OCI-LY7 (cell line): ENCODE measurements at regions not wholly inside any gene's neighbourhood (a gene's known extent, or its start where the extent isn't known, plus 50 kb on each side); places are given as distances from the start of the nearest gene placed in this dataset.
A peak's percentile ranks its signal among the peaks of the same experiment; 100 is the strongest.

ENCODE experiments used
- BruUV-seq: library from RNA; stranded (reverse); fragments of 400-500 nt; replicated peaks from 2 replicates; lab custom pipeline; 2021; lab: Mats Ljungman, UMichigan
- CTCF ChIA-PET: fragments of 300-600 bp; sonication (Branson Sonifier 250); formaldehyde crosslinking; loops from one replicate; lab custom pipeline; 2022; ENCODE audit warnings: antibody characterized with exemption; ENCODE audit not compliant: unreplicated experiment; lab: Charles Lee
- POLR2A ChIA-PET: fragments of 300-600 bp; sonication (Branson Sonifier 250); formaldehyde crosslinking; loops from one replicate; lab custom pipeline; 2022; ENCODE audit warnings: antibody characterized with exemption; lab: Charles Lee
- DNase-seq: peaks from one replicate; pipeline ENCODE4 v3.0.0-alpha.2; 2015; ENCODE audit warnings: low spot score
- H2AFZ ChIP-seq: fragments of 200-600 bp; sonication (generic), shearing (Covaris generic); 2 replicates; pipeline ENCODE4 v1.6.1; 2014; ENCODE audit warnings: mild to moderate bottlenecking, antibody characterized with exemption, low read length, moderate library complexity
- H3K27ac ChIP-seq: fragments of 200-600 bp; sonication (generic); 2 replicates; pipeline ENCODE4 v1.5.1; 2014; ENCODE audit warnings: mixed run types, low read depth, mild to moderate bottlenecking, moderate library complexity, low read length, inconsistent platforms; ENCODE audit not compliant: poor library complexity, severe bottlenecking
- H3K36me3 ChIP-seq: fragments of 200-600 bp; sonication (generic); 2 replicates; pipeline ENCODE4 v1.6.1; 2014; ENCODE audit warnings: mild to moderate bottlenecking, antibody characterized with exemption, low read length, moderate library complexity, mixed read lengths; ENCODE audit not compliant: insufficient read depth
- H3K4me1 ChIP-seq: fragments of 200-600 bp; sonication (generic); 2 replicates; pipeline ENCODE4 v1.5.1; 2014; ENCODE audit warnings: mild to moderate bottlenecking, low read length; ENCODE audit not compliant: insufficient read depth, poor library complexity, severe bottlenecking
- H3K4me2 ChIP-seq: fragments of 200-600 bp; sonication (generic); 2 replicates; pipeline ENCODE4 v1.6.1; 2014; ENCODE audit warnings: mild to moderate bottlenecking, low read length
- H3K4me3 ChIP-seq: fragments of 200-600 bp; sonication (generic); 2 replicates; pipeline ENCODE4 v1.5.1; 2014; ENCODE audit warnings: mild to moderate bottlenecking, low read depth, low read length; ENCODE audit not compliant: poor library complexity, severe bottlenecking
- H3K79me2 ChIP-seq: fragments of 200-600 bp; sonication (generic); 2 replicates; pipeline ENCODE4 v1.6.1; 2016; ENCODE audit warnings: low read depth, mild to moderate bottlenecking, low read length, moderate library complexity, mixed read lengths; ENCODE audit not compliant: insufficient read depth
- H3K9me2 ChIP-seq: fragments of 200-600 bp; sonication (generic); 2 replicates; pipeline ENCODE4 v1.6.1; 2016; ENCODE audit warnings: mild to moderate bottlenecking, low read length, mixed read lengths; ENCODE audit not compliant: insufficient read depth
- H3K9me3 ChIP-seq: fragments of 200-600 bp; sonication (generic); 2 replicates; pipeline ENCODE4 v1.6.1; 2014; ENCODE audit warnings: mild to moderate bottlenecking, mixed run types, low read length, mixed read lengths
- H4K20me1 ChIP-seq: fragments of 200-600 bp; sonication (generic); 2 replicates; pipeline ENCODE4 v1.6.1; 2014; ENCODE audit warnings: mild to moderate bottlenecking, antibody characterized with exemption, low read length, moderate library complexity, mixed read lengths; ENCODE audit not compliant: insufficient read depth
- CTCF ChIP-seq: fragments of 200-600 bp; sonication (generic); conservative IDR thresholded peaks from 2 replicates; pipeline ENCODE4 v1.5.1; 2014; ENCODE audit warnings: mild to moderate bottlenecking, antibody characterized with exemption, low read length, moderate library complexity, mixed read lengths
- EZH2phosphoT487 ChIP-seq: fragments of 200-600 bp; sonication (generic); IDR thresholded peaks from 2 replicates; pipeline ENCODE4 v1.6.1; 2018; ENCODE audit warnings: low read depth, borderline replicate concordance, mild to moderate bottlenecking, mixed run types, antibody characterized with exemption, low read length, moderate library complexity, mixed read lengths
- intact Hi-C: fragments of 100-400 bp; cut with micrococcal nuclease; formaldehyde crosslinking; loops from one replicate; pipeline ENCODE4 v1.10.0; 2022; ENCODE audit not compliant: unreplicated experiment

GRCh38 chr6:169098116-169098515 is 155.5 kb downstream of the THBS2 start:
- TF ChIP-seq EZH2phosphoT487 (no peak), CTCF (no peak)
- Histone ChIP-seq H3K4me1 (no peaks in the 10 kb centered on the region), H2AFZ (no peak overlapping the region), H4K20me1 (no peaks in the 10 kb centered on the region), H3K79me2 (no peaks in the 10 kb centered on the region), H3K4me3 (no peak overlapping the region), H3K27ac (no peak overlapping the region), H3K36me3 (no peaks in the 10 kb centered on the region), H3K4me2 (no peak overlapping the region), H3K9me3 (no peaks in the 10 kb centered on the region), H3K9me2 (no peaks in the 10 kb centered on the region)
- DNase-seq, result no peak
- ChIA-PET CTCF (no interaction called here), POLR2A (no interaction called here)
- intact Hi-C loops, result no loop called here
- no TSS peak for BruUV-seq

DNA sequence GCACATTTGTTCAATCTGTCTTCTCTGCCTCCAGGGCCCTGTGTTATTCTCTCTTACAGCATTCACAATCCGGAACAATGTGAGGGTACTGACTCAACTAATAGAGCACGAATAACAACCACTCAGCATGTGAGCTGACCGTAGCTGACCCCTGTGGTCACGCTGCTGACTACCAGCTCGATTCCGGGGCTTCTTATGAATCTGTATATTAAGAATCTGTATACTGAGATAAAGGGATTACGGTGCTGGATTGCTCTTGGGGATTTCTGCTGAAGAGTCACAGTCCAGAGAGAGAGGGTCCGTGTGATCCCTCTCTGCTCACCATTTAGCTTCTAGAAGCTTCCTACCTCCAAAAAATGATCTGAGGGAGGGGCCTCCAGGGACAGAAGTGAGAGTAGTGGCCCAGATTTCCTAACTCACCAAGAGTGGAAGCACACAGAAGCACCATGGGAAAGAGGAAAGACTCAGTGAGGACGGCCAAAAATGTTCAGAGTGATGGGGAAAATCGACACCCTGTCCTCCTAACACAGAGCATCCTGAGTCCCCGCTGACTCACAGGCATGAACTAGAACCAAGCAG is 156.2 kb downstream of the THBS2 start:
- CTCF ChIA-PET, result no interaction called here
- Histone ChIP-seq H3K4me3 (no peak overlapping the region), H3K36me3 (no peaks in the 10 kb centered on the region), H3K4me2 (no peak overlapping the region), H3K4me1 (no peaks in the 10 kb centered on the region), H3K79me2 (no peaks in the 10 kb centered on the region), H4K20me1 (no peaks in the 10 kb centered on the region), H3K9me3 (no peaks in the 10 kb centered on the region), H2AFZ (no peak overlapping the region), H3K27ac (no peak overlapping the region), H3K9me2 (no peaks in the 10 kb centered on the region)
- intact Hi-C loops, result no loop called here
- DNase-seq, result no peak
- POLR2A ChIA-PET, result no interaction called here
- TF ChIP-seq CTCF (no peak), EZH2phosphoT487 (no peak)
- BruUV-seq, result no TSS peak

- no peaks in the 10 kb centered on the region for H3K79me2 ChIP-seq
- no peak overlapping the region for H3K4me3 ChIP-seq
- no peaks in the 10 kb centered on the region for H4K20me1 ChIP-seq
- no peaks in the 10 kb centered on the region for H3K9me3 ChIP-seq
- 0 out of 2 replicates have a peak, but pooled peaks have one; percentile 19 for TF ChIP-seq CTCF
- TF ChIP-seq EZH2phosphoT487, result no peak
- ChIA-PET CTCF (no interaction called here), POLR2A (no interaction called here)
- no peaks in the 10 kb centered on the region for H3K36me3 ChIP-seq
- no peak for DNase-seq
- BruUV-seq, result no TSS peak
- H3K4me2 ChIP-seq, result no peak overlapping the region
- no peak overlapping the region for H2AFZ ChIP-seq
- no peaks in the 10 kb centered on the region for H3K4me1 ChIP-seq
- intact Hi-C loops, result no loop called here
- no peak overlapping the region for H3K27ac ChIP-seq
- H3K9me2 ChIP-seq, result no peaks in the 10 kb centered on the region
These were observed 157.3 kb downstream of the THBS2 start for GRCh38 chr6:169096388-169096787.
